Right ventricle myocardium superior (tissue), 1 donor: ENCODE measurements at regions not wholly inside any gene's neighbourhood (a gene's known extent, or its start where the extent isn't known, plus 50 kb on each side); places are given as distances from the start of the nearest gene placed in this dataset.

Experiments used
- ATAC-seq: fragments of 200-7000 bp; cut with Tn5 transposase; one replicate; pipeline ENCODE4 v1.9.1; 2020; ENCODE audit warnings: mild to moderate bottlenecking; ENCODE audit not compliant: poor library complexity
- DNase-seq: peaks from one replicate; pipeline ENCODE4 v3.0.0-alpha.2; 2020
- intact Hi-C: fragments of 100-400 bp; cut with DNase I; formaldehyde crosslinking; loops from one replicate; pipeline ENCODE4 v1.11.2; 2022
- donor health status: DM: no; HTN: yes; CAD: no; lungs with severe emphysema.

DNA sequence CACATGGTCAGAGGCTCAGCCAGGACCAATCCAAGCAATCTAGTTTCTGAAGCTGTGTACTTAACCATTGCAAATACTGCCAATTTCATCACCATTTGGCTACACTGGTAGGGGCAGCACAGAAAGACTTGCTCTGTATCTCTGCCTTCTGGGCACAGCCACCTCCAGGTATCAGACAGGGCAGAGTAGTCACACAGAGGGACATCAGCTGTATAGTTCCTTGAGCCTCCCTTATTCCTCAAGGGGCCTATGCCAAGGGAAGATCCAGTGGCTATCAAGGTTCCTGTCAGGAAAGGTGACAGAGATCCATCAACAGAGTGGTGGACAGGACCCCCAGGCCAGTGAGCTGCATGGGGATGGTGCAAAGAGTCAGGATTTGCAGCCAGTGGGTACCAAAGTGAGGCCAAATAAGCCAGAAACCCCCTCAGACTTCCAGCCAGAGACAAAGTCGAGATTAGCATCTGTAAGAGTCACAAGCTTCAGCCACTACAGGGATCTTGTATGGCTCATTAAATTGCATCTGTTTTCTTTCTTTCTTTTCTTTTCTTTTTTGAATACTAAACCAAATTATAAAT is 381.6 kb upstream of the CPEB2 start:
- ATAC-seq = peak; percentile 27
- intact Hi-C loops = no loop called here
- DNase-seq = no peak

DNA sequence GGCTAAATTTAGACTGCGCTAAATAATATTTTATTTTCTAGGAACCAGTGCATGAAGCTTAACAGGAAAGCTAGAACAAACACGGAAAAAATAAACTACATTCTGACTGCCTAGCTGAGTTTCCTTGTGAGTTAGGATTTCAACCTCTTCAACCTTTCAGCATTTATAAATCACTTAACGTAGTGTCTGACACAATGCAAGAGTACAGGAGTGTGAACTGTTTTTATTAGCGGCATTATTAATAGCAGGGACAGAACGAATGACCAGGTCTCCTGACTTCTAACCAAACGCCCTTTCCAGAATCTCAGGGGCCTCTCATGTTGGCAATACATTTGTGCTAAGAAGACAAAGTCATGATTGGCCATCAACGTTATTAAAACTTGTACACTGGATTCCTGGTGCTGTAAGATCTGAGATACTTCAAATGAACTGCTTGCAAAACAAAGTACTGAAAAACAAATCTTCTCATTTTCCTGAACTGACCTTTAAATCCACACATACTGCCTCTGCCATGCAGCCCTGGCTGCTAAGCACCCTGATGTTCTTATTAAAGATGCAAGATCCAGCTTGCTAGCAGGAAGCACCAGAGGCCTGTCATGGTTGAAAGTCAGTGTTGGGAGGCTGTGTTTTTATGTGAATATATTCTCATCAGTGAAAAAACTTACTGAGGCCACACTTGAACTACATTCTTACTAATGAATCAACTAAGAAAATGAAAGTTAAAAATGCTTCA is 380.4 kb upstream of the CPEB2 start:
- intact Hi-C loops = no loop called here
- no peak for DNase-seq
- peak; percentile 98 for ATAC-seq

DNA sequence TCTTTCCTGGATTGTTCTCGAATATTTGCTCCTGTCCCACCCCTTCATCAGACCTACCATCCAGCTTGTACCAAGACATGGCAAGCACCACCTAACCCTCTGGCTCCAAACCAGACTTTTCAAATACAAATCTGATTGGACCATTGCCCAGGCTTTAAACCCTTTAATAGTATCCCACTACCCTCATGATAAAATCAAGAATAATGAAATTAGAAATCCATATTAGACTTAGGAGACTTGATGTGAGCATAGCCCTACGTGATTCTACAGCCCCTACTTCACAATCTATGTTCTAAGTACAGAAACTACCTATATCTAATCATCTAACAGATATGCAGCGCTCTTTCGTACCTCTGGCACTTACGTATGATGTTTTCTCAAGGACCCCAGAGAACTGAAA is 375.2 kb upstream of the CPEB2 start:
- ATAC-seq (no peak), DNase-seq (no peak)
- intact Hi-C loops = no loop called here

DNA sequence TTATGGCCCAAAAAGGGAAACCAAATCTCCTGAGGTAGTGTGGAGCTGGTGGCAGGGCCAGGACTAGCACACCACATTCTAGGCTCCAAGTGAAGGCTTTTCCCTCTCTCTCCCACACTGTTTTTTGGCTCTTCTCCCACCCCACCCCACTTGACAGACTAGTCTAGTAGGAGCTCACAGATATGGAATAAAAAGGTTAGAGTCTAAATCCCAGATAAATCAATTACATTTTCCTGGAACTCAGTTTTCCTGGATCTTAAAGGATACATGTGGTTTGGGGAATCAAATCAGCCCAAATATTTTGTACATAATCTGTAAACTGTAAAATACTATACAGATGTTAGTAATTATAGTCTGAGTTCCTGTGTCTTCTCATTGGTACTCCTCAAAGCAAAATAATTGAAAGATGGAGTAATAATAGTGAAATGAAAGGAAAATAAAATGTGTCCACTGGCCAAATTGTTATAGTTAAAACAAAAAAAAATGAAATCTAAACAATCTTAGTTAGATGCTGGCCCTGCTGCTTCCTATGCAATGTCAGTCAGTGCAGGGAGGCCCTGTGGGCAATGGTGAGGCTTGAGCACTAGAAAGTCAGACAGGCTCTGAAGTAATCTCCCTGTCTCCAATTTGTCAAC is 370.4 kb upstream of the CPEB2 start:
- intact Hi-C loops = no loop called here
- DNase-seq = no peak
- ATAC-seq = no peak

DNA sequence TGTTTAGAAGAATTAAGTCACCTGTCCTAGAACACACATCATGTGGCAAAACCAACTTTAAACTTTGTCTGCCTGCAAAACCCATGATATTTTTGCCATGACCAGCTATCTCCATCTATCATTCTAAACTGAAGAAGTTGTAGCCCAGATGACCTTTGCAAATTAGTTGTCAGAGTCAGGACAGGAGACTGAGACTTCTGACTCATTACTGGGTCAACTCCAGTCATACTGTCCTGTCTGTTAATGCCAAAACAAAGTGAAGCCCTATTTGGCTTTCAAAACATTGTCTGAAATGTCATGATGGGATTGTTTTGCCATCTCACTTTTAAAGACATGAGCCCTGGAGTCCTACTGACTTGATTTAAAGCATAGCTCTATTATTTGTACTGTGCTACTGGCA is 365.7 kb upstream of the CPEB2 start:
- intact Hi-C loops = loop anchor here (5.0 kb wide), 1 partner anchor 166 kb away; no protein-coding TSS in a partner anchor
- no peak for ATAC-seq
- DNase-seq = no peak

DNA sequence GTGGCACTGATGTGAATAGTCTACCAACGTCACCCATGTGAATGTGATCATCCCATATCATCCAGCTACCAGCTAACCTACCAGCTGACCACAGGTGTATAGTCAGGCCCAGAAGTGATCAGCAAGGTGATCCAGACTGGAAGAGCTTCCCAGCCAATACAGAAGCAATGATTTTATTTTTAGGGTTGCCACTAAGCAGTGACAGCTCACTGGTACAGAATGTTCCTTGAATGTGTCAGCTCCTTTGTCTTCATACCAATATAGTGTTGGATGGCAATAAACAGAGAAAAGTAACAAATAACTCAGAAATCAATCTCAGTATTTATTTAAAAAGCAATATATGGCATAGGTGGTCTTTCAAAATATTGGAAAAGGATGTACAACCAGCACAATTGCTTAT is 361.8 kb upstream of the CPEB2 start:
- ATAC-seq (no peak), DNase-seq (no peak)
- intact Hi-C loops = no loop called here

DNA sequence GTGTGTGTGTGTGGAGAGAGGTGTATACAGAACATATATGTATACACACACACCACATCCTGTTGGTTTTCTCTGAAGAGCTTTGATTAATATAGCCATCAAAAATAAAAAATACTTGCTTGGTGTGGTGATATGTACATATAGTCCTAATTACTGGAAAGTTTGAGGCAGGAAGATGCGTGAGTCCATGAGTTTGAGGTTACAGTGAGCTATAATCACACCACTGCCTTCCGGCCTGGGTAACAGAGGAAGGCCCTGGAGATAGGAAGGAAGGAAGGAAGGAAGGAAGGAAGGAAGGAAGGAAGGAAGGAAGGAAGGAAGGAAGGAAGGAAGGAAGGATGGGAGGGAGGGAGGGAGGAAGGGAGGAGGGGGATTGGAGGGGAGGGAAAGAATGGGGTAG is 360.4 kb upstream of the CPEB2 start:
- ATAC-seq (no peak), DNase-seq (no peak)
- intact Hi-C loops = no loop called here

DNA sequence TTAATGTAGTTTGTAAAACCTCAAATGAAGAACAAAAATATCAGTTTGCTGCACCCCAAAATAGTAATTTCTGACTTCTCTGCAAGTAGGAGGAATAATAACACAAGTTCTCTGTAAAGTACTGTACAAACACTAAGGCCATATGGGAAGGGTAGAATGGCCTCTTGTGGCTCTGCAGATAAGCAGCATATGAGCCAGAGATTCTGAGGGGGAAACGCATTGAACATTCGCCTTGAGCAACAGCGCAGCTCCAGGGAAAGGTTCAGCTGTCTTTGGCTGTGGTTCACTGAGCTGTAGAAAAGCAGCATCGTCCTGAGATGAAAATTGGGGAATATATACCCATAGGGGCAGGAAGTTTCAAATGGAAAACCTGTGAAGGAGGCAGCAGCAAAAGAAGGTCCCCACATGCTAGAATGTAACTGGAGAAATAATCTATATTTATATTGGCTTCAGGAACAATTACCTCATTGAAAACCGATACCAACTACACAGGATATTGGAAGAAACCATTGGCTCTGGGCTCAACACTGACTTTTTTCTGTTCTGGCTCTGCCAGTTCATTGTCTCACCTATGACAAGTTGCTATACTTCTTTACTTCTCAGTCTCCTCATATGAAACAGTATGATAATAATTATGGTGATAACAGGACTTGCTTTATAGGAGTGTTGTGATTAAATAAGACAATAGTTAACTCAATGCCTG is 357.6 kb upstream of the CPEB2 start:
- no peak for DNase-seq
- intact Hi-C loops = no loop called here
- no peak for ATAC-seq

DNA sequence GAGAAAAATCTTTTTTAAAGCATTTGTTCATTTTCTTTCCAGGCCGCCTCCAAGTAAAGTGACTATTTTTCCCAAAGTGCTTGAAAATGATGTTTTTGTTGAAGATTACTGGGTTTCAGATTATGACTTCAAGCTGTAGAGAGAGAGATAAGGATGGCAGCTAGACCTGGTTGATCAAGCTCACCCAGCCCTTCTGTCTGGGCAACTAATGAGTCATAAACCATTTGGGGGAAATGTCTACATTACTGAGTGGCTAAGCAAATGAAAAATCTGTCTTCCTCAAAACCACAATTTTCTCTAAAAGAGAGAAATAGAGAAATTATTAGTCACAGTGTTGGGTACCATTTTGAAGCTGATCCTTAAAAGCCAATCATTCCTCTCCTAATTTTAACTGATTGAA is 355.4 kb upstream of the CPEB2 start:
- intact Hi-C loops = no loop called here
- ATAC-seq = no peak
- no peak for DNase-seq

DNA sequence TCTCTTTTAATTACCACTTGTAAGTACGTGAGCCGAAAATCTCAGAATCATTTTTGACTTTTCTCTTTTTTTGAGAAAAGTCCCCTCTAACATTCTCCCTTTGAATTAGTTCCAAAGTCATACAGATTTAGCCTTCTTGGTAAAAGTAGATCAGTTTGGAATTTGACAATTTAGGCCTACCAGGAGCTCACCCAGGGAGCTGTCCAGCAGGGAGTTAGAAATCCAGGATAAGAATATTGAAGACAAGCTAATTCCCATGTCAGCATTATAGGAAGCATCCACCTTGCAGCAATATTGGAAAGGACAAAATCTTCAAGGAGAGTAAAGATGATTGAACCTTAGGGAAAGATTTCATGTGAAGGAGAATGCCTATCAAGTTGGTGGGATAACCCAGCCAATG is 352.2 kb upstream of the CPEB2 start:
- no peak for ATAC-seq
- intact Hi-C loops = no loop called here
- no peak for DNase-seq

DNA sequence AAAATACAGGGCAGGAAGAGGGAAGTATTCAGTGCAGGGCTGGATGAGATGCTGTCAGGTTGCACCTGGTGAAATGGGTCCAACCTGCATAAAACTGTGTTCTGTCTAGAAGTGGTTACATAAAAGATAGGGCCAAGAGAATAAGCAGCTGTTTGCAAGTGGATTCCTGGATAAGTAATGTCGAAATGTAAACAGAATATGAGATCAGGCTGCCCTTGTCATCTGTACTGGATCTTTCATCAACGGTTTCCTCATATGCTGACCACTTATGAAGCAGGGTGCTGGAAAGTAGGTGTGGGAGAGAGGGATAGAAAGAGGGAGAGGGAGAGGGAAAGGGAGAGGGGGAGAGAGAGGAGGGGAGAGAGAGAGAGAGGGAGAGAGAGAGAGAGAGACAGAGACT is 349.8 kb upstream of the CPEB2 start:
- intact Hi-C loops = no loop called here
- ATAC-seq = no peak
- DNase-seq = no peak

DNA sequence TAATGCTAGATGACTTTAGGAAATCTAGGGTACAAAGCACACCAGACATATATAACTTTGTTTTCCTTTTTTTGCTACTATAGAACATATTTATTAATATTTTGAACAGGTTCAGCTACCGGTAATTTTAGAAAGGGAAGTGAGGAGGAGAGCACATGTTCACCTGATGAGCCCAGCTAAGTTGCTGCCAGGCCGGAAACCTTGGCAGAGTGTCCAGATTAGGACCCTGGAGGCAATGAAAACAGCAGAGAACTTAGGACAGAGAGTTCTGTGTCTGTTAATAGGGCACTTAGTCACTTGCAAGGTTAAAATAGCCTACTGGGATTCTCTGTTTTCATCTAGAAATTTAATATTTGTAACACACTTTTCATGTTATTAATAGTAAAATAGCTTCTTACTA is 348.9 kb upstream of the CPEB2 start:
- intact Hi-C loops = no loop called here
- ATAC-seq = peak; percentile 68
- DNase-seq = peak; percentile 30

DNA sequence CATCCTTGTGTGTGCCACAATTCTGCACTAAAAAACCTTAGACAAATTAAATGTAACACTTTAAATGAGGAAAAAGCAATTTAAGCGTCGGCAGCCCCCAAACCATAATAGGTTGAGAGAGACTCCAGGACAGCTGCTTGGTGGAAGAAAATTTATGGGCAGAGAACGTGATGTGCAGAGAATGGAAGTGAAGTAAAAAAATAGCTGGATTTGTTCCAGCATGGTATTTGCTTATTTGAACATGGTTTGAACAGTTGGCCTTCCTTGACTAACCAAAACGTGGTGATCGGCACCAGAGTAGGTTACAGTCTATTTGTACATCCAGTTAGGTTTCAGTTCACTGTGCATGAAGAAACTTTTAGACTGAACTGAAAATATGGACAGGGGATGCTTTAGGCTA is 343.0 kb upstream of the CPEB2 start:
- intact Hi-C loops = no loop called here
- ATAC-seq = no peak
- no peak for DNase-seq

DNA sequence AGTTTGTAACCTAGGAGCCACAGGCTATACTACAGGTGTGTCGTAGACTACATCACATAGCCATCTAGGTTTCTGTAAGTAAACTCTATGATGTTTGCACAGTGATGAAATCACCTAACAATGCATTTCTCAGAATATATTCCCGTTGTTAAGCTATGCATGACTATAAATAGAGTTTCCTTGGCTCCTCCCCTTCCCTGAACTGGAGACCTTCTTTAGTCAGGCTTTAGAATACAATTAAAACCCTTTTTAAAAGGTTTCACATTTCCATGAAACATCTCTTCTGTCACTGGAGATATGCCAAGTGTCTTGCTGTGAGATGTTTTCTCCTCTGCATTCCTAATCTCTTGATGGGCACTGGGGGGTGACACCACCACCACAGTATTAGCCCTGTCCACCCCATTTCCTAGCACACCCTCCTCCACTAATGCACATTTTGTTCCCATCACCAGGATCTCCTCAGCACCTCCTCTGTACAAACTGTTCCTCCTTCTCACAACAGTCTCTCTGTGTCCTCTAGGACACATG is 334.6 kb upstream of the CPEB2 start:
- DNase-seq (no peak), ATAC-seq (no peak)
- intact Hi-C loops = no loop called here

DNA sequence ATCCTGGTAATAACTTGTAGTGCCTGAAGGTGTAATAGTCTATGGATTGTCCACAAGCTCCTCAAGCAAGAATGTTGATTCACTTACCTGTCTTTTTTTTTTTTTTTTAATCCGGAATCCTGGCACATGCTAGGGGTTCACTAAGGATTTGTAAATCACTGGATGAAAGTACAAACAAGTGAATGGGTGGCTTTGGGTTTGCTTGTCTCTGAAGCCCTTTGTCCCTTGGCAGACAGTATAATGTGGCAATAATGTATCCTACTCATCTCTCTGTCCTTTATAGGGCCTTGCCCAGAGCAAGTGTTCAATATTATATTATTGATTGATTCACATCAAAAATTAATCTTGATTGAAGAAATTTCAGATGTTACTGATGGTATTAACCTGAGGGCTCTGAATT is 334.0 kb upstream of the CPEB2 start:
- ATAC-seq (no peak), DNase-seq (no peak)
- intact Hi-C loops = no loop called here

DNA sequence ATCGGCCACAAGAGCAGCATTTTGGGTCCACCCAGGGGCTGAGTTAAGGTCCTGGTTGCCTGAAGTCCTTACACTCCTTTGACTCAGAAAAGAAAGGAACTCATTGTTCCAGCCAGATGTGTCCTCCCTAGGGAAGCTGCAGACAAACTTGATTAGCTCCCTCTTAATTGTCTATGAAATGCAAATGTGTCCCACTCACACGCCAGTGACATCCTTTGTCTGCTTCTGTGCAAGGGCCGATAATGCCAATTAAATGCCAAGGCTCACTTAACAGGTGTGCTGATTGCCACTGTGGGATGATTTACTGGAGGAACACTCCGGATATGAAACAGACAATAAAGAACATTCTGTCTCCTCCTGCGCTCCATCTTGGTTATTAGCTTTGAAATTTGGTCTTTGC is 332.9 kb upstream of the CPEB2 start:
- ATAC-seq = no peak
- intact Hi-C loops = no loop called here
- no peak for DNase-seq

DNA sequence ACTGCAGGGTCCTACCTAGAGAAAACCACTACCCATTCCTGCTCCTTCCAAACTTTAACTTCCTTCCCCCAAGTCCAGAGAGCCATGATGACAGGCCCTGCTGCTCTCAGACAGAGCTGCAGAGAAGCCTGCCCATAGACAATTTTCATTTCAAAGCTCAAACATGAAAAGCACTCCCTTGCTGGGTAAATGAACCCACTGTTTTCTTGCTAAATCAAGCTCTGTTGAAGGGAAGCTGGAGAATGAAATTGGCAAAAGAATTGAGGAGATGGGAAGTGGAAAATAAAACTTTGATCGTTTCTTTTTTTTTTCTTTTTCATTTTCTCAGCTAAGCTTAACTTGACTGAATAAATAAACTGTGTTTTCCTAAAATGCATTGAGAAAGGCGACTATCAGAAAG is 331.1 kb upstream of the CPEB2 start:
- DNase-seq = no peak
- no peak for ATAC-seq
- intact Hi-C loops = no loop called here

DNA sequence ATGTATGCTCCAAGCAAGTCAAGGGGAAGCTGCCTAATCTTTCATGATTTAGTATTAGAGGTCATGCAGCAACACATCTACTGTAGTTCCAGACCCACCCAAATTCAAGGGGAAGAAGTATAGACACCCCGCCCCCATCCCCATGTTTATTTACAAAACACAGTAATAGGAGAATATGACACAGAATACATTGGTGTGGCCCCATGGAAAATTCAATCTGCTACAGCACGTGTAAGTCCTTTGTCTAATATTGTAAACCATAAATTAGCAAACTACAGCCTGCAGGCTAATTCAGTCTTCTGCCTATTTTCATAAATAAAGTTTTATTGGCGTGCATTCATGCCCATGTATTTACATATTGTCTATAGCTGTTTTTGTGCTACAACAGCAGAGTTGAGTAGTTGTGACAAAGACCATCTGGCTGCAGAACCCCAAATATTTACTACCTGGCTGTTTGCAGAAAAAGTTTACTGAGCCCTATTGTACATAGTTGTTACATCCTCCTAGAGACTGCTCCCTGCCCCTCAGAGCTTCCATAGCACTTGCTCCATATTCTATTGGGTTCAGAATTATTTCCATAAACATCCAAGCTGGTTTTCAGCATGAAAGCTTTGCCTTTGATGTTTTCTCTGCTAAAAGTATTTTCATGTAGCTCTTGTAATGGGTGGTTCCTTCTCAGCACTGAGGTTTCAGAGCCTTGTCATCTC is 326.8 kb upstream of the CPEB2 start:
- intact Hi-C loops = no loop called here
- ATAC-seq (no peak), DNase-seq (no peak)

DNA sequence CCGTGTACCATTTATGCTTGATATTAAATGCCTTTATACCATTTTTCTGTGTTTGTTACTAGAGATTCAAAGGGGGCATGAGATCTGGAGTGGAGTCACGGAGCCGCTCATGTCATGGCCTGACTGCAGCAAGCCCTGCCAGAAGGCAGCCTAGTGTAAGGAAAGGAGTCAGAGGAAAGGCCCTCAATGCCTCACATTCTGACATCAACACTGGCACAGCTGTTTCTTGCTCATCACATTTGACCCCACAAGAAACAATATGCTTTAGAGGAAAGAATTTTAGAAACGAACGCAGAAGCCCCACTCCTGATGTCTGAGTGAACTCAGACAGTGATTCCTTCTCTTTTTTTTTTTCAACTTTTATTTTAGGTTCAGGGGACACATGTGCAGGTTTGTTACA is 322.4 kb upstream of the CPEB2 start:
- DNase-seq = no peak
- no peak for ATAC-seq
- intact Hi-C loops = no loop called here
